SU-DHL-6 (cell line): ENCODE measurements at regions not wholly inside any gene's neighbourhood (a gene's known extent, or its start where the extent isn't known, plus 50 kb on each side); places are given as distances from the start of the nearest gene placed in this dataset.

Experiments
- H2AFZ ChIP-seq: fragments of 200-600 bp; sonication (generic); 2 replicates; pipeline ENCODE4 v1.6.1; 2014; ENCODE audit warnings: low read depth, mild to moderate bottlenecking, moderate library complexity, mixed read lengths, antibody characterized with exemption, low read length; ENCODE audit not compliant: severe bottlenecking
- H3F3A ChIP-seq: fragments of 200-600 bp; shearing (Covaris generic); 2 replicates; pipeline ENCODE4 v1.6.0; 2016; ENCODE audit warnings: antibody characterized with exemption, mild to moderate bottlenecking; ENCODE audit not compliant: insufficient read depth
- H3K27ac ChIP-seq: fragments of 200-600 bp; sonication (generic); 2 replicates; pipeline ENCODE4 v1.5.1; 2016; ENCODE audit warnings: low read depth, mild to moderate bottlenecking, low read length, moderate library complexity, mixed read lengths
- H3K27me3 ChIP-seq: fragments of 200-600 bp; sonication (generic), shearing (Covaris generic); 2 replicates; pipeline ENCODE4 v1.6.0; 2014; ENCODE audit warnings: mild to moderate bottlenecking, low read length
- H3K36me3 ChIP-seq: fragments of 200-600 bp; sonication (generic); 2 replicates; pipeline ENCODE4 v1.6.1; 2014; ENCODE audit warnings: mild to moderate bottlenecking, low read length, mixed read lengths
- H3K4me2 ChIP-seq: fragments of 300-600, 200-600 bp; shearing (Covaris generic), sonication (generic); 2 replicates; pipeline ENCODE4 v1.6.0; 2014; ENCODE audit warnings: low read length, low read depth, mild to moderate bottlenecking; ENCODE audit not compliant: poor library complexity, severe bottlenecking
- H3K4me3 ChIP-seq: fragments of 200-600 bp; sonication (generic); 2 replicates; pipeline ENCODE4 v1.5.1; 2014; ENCODE audit warnings: antibody characterized with exemption, low read length, mild to moderate bottlenecking, mixed read lengths; ENCODE audit not compliant: insufficient read depth, poor library complexity, severe bottlenecking
- H3K79me2 ChIP-seq: fragments of 200-600 bp; sonication (generic); 2 replicates; pipeline ENCODE4 v1.6.1; 2014; ENCODE audit warnings: mild to moderate bottlenecking, low read length, moderate library complexity; ENCODE audit not compliant: insufficient read depth
- H3K9ac ChIP-seq: fragments of 200-600 bp; sonication (generic); 2 replicates; pipeline ENCODE4 v1.7.0; 2014; ENCODE audit warnings: mild to moderate bottlenecking, low read length
- H3K9me2 ChIP-seq: fragments of 200-600 bp; sonication (generic); replicated peaks from 2 replicates; pipeline ENCODE4 v1.6.1; 2014; ENCODE audit warnings: low read length; ENCODE audit not compliant: insufficient read depth
- H3K9me3 ChIP-seq: fragments of 200-600 bp; sonication (generic); 2 replicates; pipeline ENCODE4 v1.6.1; 2014; ENCODE audit warnings: low read length, mixed read lengths; ENCODE audit not compliant: insufficient read depth
- H4K20me1 ChIP-seq: fragments of 200-600 bp; sonication (generic); 2 replicates; pipeline ENCODE4 v1.6.1; 2014; ENCODE audit warnings: low read depth, mild to moderate bottlenecking, antibody characterized with exemption, low read length, moderate library complexity, mixed read lengths
- CTCF ChIP-seq: fragments of 200-600 bp; sonication (generic); IDR thresholded peaks from one replicate; pipeline ENCODE4 v1.5.1; 2017; ENCODE audit warnings: antibody characterized with exemption, mild to moderate bottlenecking, low read length, moderate library complexity; ENCODE audit not compliant: insufficient read depth, poor library complexity, severe bottlenecking
- EZH2phosphoT487 ChIP-seq: fragments of 200-600 bp; sonication (generic), shearing (Covaris generic); conservative IDR thresholded peaks from 2 replicates; pipeline ENCODE4 v1.6.1; 2018; ENCODE audit warnings: mild to moderate bottlenecking, antibody characterized with exemption, low read length, moderate library complexity, mixed read lengths

GRCh38 chr1:5367306-5367705 lies 624.9 kb downstream of the NPHP4 start:
- Histone ChIP-seq H3K9ac (no peak overlapping the region), H2AFZ (no peak overlapping the region), H3K79me2 (no peaks in the 10 kb centered on the region), H3K27me3 (no peaks in the 10 kb centered on the region), H3K36me3 (no peaks in the 10 kb centered on the region), H3K4me3 (no peak overlapping the region), H3K9me2 (no peaks in the 10 kb centered on the region), H3K4me2 (no peak overlapping the region), H3K27ac (no peak overlapping the region), H3F3A (no peaks in the 10 kb centered on the region), H4K20me1 (no peaks in the 10 kb centered on the region), H3K9me3 (no peaks in the 10 kb centered on the region)
- TF ChIP-seq EZH2phosphoT487: no peak
- no peak for TF ChIP-seq CTCF

DNA sequence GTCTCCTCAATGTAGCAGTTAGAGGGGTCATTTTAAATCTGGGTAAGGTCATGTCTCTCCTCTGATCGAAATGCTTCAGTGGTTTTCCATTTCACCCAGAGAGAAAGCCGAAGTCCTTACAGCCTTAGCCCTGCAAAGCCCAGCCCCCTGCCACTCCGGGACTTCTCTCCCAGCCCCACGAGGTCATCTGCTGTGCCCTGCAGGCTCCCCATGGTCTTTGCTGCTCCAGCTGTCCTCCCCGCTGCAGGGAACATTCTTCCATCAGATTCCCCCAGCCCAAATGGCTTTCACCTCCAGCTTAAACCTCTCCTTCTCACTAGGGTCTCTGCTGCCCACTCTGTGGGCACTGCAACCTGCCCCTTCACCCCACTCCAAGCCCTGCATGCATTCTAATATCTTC lies 626.5 kb downstream of the NPHP4 start:
- H4K20me1 ChIP-seq: no peaks in the 10 kb centered on the region
- no peak overlapping the region for H3K27ac ChIP-seq
- H3K9me3 ChIP-seq: no peaks in the 10 kb centered on the region

DNA sequence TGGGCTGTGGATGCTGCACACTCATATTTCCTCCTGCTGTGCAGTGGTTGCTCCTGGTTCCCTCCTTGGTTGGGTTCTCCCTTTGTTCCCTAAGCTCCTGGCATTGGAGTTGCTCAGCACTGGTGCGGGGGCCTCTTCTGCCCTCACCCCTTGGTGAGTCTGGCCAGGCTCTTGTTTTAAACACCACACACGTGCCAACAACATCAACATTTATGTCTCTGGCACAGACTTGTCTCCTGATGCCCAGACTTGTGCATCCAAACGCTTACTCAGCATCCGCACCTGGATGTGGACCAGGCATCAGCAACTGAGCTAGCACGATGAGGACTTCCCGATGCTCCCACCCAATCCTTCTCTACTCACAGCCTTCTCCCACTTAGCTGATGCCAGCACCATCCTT lies 627.6 kb downstream of the NPHP4 start:
- Histone ChIP-seq H3K27ac (no peak overlapping the region), H3K9me2 (no peaks in the 10 kb centered on the region), H2AFZ (no peak overlapping the region), H3K4me2 (no peak overlapping the region), H3K27me3 (no peaks in the 10 kb centered on the region), H3F3A (no peaks in the 10 kb centered on the region), H3K9me3 (no peaks in the 10 kb centered on the region), H3K79me2 (no peaks in the 10 kb centered on the region), H3K36me3 (no peaks in the 10 kb centered on the region), H4K20me1 (no peaks in the 10 kb centered on the region), H3K4me3 (no peak overlapping the region), H3K9ac (no peak overlapping the region)
- no peak for TF ChIP-seq CTCF
- TF ChIP-seq EZH2phosphoT487: no peak

More for the DNA sequence above, 626.5 kb downstream of the NPHP4 start:
- H3K36me3 ChIP-seq: no peaks in the 10 kb centered on the region
- H3F3A ChIP-seq: no peaks in the 10 kb centered on the region
- no peak overlapping the region for H3K9ac ChIP-seq
- no peak overlapping the region for H2AFZ ChIP-seq
- no peaks in the 10 kb centered on the region for H3K27me3 ChIP-seq
- H3K4me2 ChIP-seq: no peak overlapping the region
- H3K79me2 ChIP-seq: no peaks in the 10 kb centered on the region
- no peaks in the 10 kb centered on the region for H3K9me2 ChIP-seq
- no peak overlapping the region for H3K4me3 ChIP-seq
- TF ChIP-seq CTCF (no peak), EZH2phosphoT487 (no peak)
